GM23338 (cell line): ENCODE measurements at regions not wholly inside any gene's neighbourhood (a gene's known extent, or its start where the extent isn't known, plus 50 kb on each side); places are given as distances from the start of the nearest gene placed in this dataset.

Experiments used
- ATAC-seq: fragments of 200-7000 bp; cut with Tn5 transposase; 3 replicates; pipeline ENCODE4 v1.9.1; 2020
- DNase-seq: peaks from one replicate; pipeline ENCODE4 v3.0.0-alpha.2; 2015; ENCODE audit warnings: low spot score
- H2AFZ ChIP-seq: fragments of 200-600 bp; sonication (generic); 2 replicates; pipeline ENCODE4 v1.8.0; 2016; ENCODE audit warnings: antibody characterized with exemption, mild to moderate bottlenecking, moderate library complexity
- H3F3A ChIP-seq: fragments of 200-600 bp; sonication (generic); replicated peaks from 2 replicates; pipeline ENCODE4 v1.8.0; 2017; ENCODE audit warnings: antibody characterized with exemption, mixed run types, low read depth
- H3K27ac ChIP-seq: fragments of 200-600 bp; sonication (generic); 2 replicates; pipeline ENCODE4 v1.6.1; 2016; ENCODE audit warnings: low read depth
- H3K27me3 ChIP-seq: fragments of 200-600 bp; sonication (generic); 2 replicates; pipeline ENCODE4 v1.8.0; 2016; ENCODE audit warnings: mild to moderate bottlenecking, mixed run types, moderate library complexity; ENCODE audit not compliant: insufficient read depth
- H3K36me3 ChIP-seq: fragments of 200-600 bp; sonication (generic); 2 replicates; pipeline ENCODE4 v1.8.0; 2016; ENCODE audit warnings: mild to moderate bottlenecking; ENCODE audit not compliant: insufficient read depth
- H3K4me1 ChIP-seq: fragments of 200-600 bp; sonication (generic); 2 replicates; pipeline ENCODE4 v1.8.0; 2016; ENCODE audit warnings: mild to moderate bottlenecking, moderate library complexity; ENCODE audit not compliant: insufficient read depth
- H3K4me2 ChIP-seq: fragments of 200-600 bp; sonication (generic); 2 replicates; pipeline ENCODE4 v1.7.1; 2017; ENCODE audit warnings: mixed run types
- H3K4me3 ChIP-seq: fragments of 200-600 bp; sonication (generic); 2 replicates; pipeline ENCODE4 v1.6.1; 2016; ENCODE audit warnings: mixed run types
- H3K79me2 ChIP-seq: fragments of 200-600 bp; sonication (generic); replicated peaks from 2 replicates; pipeline ENCODE4 v1.8.0; 2017; ENCODE audit warnings: mild to moderate bottlenecking; ENCODE audit not compliant: insufficient read depth
- H3K9me2 ChIP-seq: fragments of 200-600 bp; sonication (generic); 2 replicates; pipeline ENCODE4 v1.8.0; 2017; ENCODE audit not compliant: insufficient read depth
- H4K20me1 ChIP-seq: fragments of 200-600 bp; sonication (generic); replicated peaks from 2 replicates; pipeline ENCODE4 v1.8.0; 2017; ENCODE audit warnings: mild to moderate bottlenecking; ENCODE audit not compliant: insufficient read depth
- H3K27ac Mint-ChIP-seq: 2 replicates; pipeline ENCODE4 v1.8.0; 2020; ENCODE audit warnings: inconsistent platforms, mild to moderate bottlenecking, moderate library complexity, mixed read lengths
- H3K27me3 Mint-ChIP-seq: 3 replicates; pipeline ENCODE4 v1.8.0; 2022; ENCODE audit warnings: low read depth, mild to moderate bottlenecking, moderate library complexity, mixed read lengths, inconsistent platforms; ENCODE audit not compliant: insufficient read depth, poor library complexity
- H3K36me3 Mint-ChIP-seq: 3 replicates; pipeline ENCODE4 v1.8.0; 2021; ENCODE audit warnings: low read depth, mild to moderate bottlenecking, inconsistent platforms, moderate library complexity, mixed read lengths
- H3K4me1 Mint-ChIP-seq: 3 replicates; pipeline ENCODE4 v1.8.0; 2020; ENCODE audit warnings: mild to moderate bottlenecking, inconsistent platforms, mixed read lengths
- H3K4me3 Mint-ChIP-seq: 3 replicates; pipeline ENCODE4 v1.8.0; 2021; ENCODE audit warnings: moderate library complexity, mild to moderate bottlenecking, inconsistent platforms, mixed read lengths
- H3K9me3 Mint-ChIP-seq: 3 replicates; pipeline ENCODE4 v1.8.0; 2020; ENCODE audit warnings: moderate library complexity, mild to moderate bottlenecking, inconsistent platforms, mixed read lengths
- CTCF ChIP-seq, 2 experiments: fragments of 200-600 bp in 1 of 2; sonication (generic) in 1 of 2; conservative IDR thresholded peaks; 2 replicates each; pipeline versions ENCODE4 v1.5.1 to v1.6.1; 2016 to 2017; ENCODE audit warnings: antibody characterized with exemption in 2 of 2, low read depth in 2 of 2, mild to moderate bottlenecking in 2 of 2, moderate library complexity in 1 of 2
- ETS1 ChIP-seq: IDR thresholded peaks from 2 replicates; pipeline ENCODE4 v1.6.1; 2016; ENCODE audit warnings: antibody characterized with exemption
- EZH2phosphoT487 ChIP-seq: fragments of 200-600 bp; sonication (generic); IDR thresholded peaks from one replicate; pipeline ENCODE4 v1.8.1; 2018; ENCODE audit warnings: antibody characterized with exemption; ENCODE audit not compliant: unreplicated experiment
- REST ChIP-seq: IDR thresholded peaks from one replicate; pipeline ENCODE4 v1.6.1; 2018; ENCODE audit warnings: antibody characterized with exemption; ENCODE audit not compliant: unreplicated experiment
- ZNF114 ChIP-seq: fragments of 250-450 bp; sonication (Bioruptor Pico); IDR thresholded peaks from 2 replicates; pipeline ENCODE4 v1.5.0; 2020; ENCODE audit warnings: mild to moderate bottlenecking, moderate library complexity

- no peak for ATAC-seq
- Mint-ChIP-seq H3K27me3 (no peaks in the 10 kb centered on the region), H3K36me3 (no peaks in the 10 kb centered on the region), H3K27ac (no peak overlapping the region), H3K4me1 (no peaks in the 10 kb centered on the region), H3K4me3 (no peak overlapping the region), H3K9me3 (no peaks in the 10 kb centered on the region)
- Histone ChIP-seq H3K36me3 (no peaks in the 10 kb centered on the region), H3K27ac (no peak overlapping the region), H2AFZ (peak overlapping the region; percentile 80), H3K4me1 (no peaks in the 10 kb centered on the region), H3K79me2 (no peaks in the 10 kb centered on the region), H3F3A (no peaks in the 10 kb centered on the region), H3K27me3 (no peaks in the 10 kb centered on the region), H3K4me3 (no peak overlapping the region), H4K20me1 (no peaks in the 10 kb centered on the region), H3K9me2 (no peaks in the 10 kb centered on the region), H3K4me2 (no peak overlapping the region)
- no peak for TF ChIP-seq EZH2phosphoT487
- no peak for TF ChIP-seq REST
- no peak for TF ChIP-seq ZNF114 (CRISPR knock-in tag)
- no peak for DNase-seq
Observed at GRCh38 chr4:66575008-66575696, 904.9 kb upstream of the EPHA5 start.

GRCh38 chr4:66574145-66574978, 904.1 kb upstream of the EPHA5 start:
- H3K27ac Mint-ChIP-seq, result no peak overlapping the region
- no peaks in the 10 kb centered on the region for H3K36me3 Mint-ChIP-seq
- H3K36me3 ChIP-seq, result no peaks in the 10 kb centered on the region
- no peak overlapping the region for H3K4me3 ChIP-seq
- H4K20me1 ChIP-seq, result no peaks in the 10 kb centered on the region
- peak overlapping the region; percentile 80 for H2AFZ ChIP-seq
- H3K4me1 Mint-ChIP-seq, result no peaks in the 10 kb centered on the region
- no peaks in the 10 kb centered on the region for H3K9me2 ChIP-seq
- H3K27me3 ChIP-seq, result no peaks in the 10 kb centered on the region
- H3F3A ChIP-seq, result no peaks in the 10 kb centered on the region
- H3K27me3 Mint-ChIP-seq, result no peaks in the 10 kb centered on the region
- H3K4me1 ChIP-seq, result no peaks in the 10 kb centered on the region
- H3K79me2 ChIP-seq, result no peaks in the 10 kb centered on the region
- ATAC-seq, result peak; percentile 35; the same call in 1 of the 3 replicates
- TF ChIP-seq ETS1 (no peak), CTCF (conservative IDR thresholded peaks at IDR 0.05; ENCODE audit: low read depth in 2 of 2) (peak; percentile 27 to 43)
- DNase-seq, result peak; percentile 28
- H3K4me2 ChIP-seq, result no peak overlapping the region
- no peak overlapping the region for H3K27ac ChIP-seq
- H3K4me3 Mint-ChIP-seq, result no peak overlapping the region
- H3K9me3 Mint-ChIP-seq, result no peaks in the 10 kb centered on the region
